ENCODE measurements at regions not wholly inside any gene's neighbourhood (a gene's known extent, or its start where the extent isn't known, plus 50 kb on each side); places are given as distances from the start of the nearest gene placed in this dataset.

- H3K9me3 Mint-ChIP-seq = no peaks in the 10 kb centered on the region
- Histone ChIP-seq H3K27me3 (ENCODE audit: insufficient read depth, low read length) (peaks cover 3% of the 10 kb centered on the region; the same call in 1 of the 2 replicates), H3K9me3 (ENCODE audit: control insufficient read depth, low read depth, low read length) (no peaks in the 10 kb centered on the region), H3K4me2 (ENCODE audit: insufficient read depth, insufficient read length, low read length) (no peak overlapping the region), H3K79me1 (ENCODE audit: insufficient read depth, low read depth, low read length, poor library complexity, severe bottlenecking) (no peaks in the 10 kb centered on the region), H2BK5ac (ENCODE audit: insufficient read length, low read length) (no peak overlapping the region), H4K5ac (ENCODE audit: insufficient read length, low read depth, low read length) (no peak overlapping the region), H2BK20ac (ENCODE audit: low read depth, low read length, poor library complexity, severe bottlenecking) (no peak overlapping the region), H3K4me1 (ENCODE audit: insufficient read depth, low read length) (no peaks in the 10 kb centered on the region), H4K8ac (replicated peaks; ENCODE audit: insufficient read length, low read depth, low read length) (no peak overlapping the region), H2BK12ac (ENCODE audit: insufficient read length, low read depth, low read length) (no peak overlapping the region), H3K4ac (ENCODE audit: low read depth, low read length) (no peak overlapping the region), H3K79me2 (ENCODE audit: insufficient read depth, low read length) (no peaks in the 10 kb centered on the region), H3K9ac (ENCODE audit: extremely low read depth, insufficient read length, low read length) (no peak overlapping the region), H3K23ac (ENCODE audit: insufficient read length, low read depth, low read length) (no peak overlapping the region), H2BK15ac (ENCODE audit: low read depth, low read length) (no peak overlapping the region), H3K56ac (ENCODE audit: insufficient read length, low read depth, low read length) (no peak overlapping the region), H2AK5ac (ENCODE audit: insufficient read length, low read length) (no peak overlapping the region), H2AFZ (ENCODE audit: low read length) (no peak overlapping the region), H3K18ac (ENCODE audit: insufficient read length, low read depth, low read length) (no peak overlapping the region), H3K14ac (ENCODE audit: insufficient read depth, low read length) (no peak overlapping the region), H2BK120ac (ENCODE audit: low read depth, low read length, poor library complexity, severe bottlenecking) (no peak overlapping the region), H3T11ph (ENCODE audit: low read length) (no peak overlapping the region), H3K23me2 (ENCODE audit: insufficient read length, low read depth, low read length, poor library complexity, severe bottlenecking) (peaks cover 6% of the 10 kb centered on the region), H3K27ac (ENCODE audit: insufficient read length, low read depth, low read length) (no peak overlapping the region), H4K20me1 (ENCODE audit: control insufficient read depth, insufficient read depth, insufficient read length) (no peaks in the 10 kb centered on the region), H4K91ac (ENCODE audit: insufficient read length, low read depth, low read length) (no peak overlapping the region)
- no peak for TF ChIP-seq CTCF (conservative IDR thresholded peaks at IDR 0.05)
- H3K36me3 Mint-ChIP-seq (ENCODE audit: insufficient read depth in 1 of 3, low read depth in 3 of 3) = no peaks in the 10 kb centered on the region
- no peak for DNase-seq
- H3K4me3 Mint-ChIP-seq = no peak overlapping the region
- no peak overlapping the region for H3K27ac Mint-ChIP-seq
- WGBS (ENCODE audit: extremely low coverage, insufficient read length, low lambda C conversion rate) = no CpG with 5 or more reads among the region's 13 CpGs
- H3K4me1 Mint-ChIP-seq = peaks cover 9 to 15% of the 10 kb centered on the region in 2 experiments
- peaks cover 70% of the 10 kb centered on the region for H3K27me3 Mint-ChIP-seq (ENCODE audit: low read depth)
Measured at GRCh38 chr5:135189024-135189423, 155.0 kb upstream of the PITX1 start.
